Thyroid gland (tissue), 4 donors: ENCODE measurements at regions not wholly inside any gene's neighbourhood (a gene's known extent, or its start where the extent isn't known, plus 50 kb on each side); places are given as distances from the start of the nearest gene placed in this dataset.

Source experiments
- POLR2A ChIP-seq, 2 donors: fragments of 450-650 bp; IDR thresholded peaks; one replicate each; pipeline ENCODE4 v1.6.1; 2017; ENCODE audit warnings: antibody characterized with exemption in 2 of 2, mild to moderate bottlenecking in 2 of 2, moderate library complexity in 1 of 2
- TF ChIP-seq, protein P1 (sequence below), 6 experiments: fragments of 200-600 bp in 3 of 6; fragments of 450-650 bp in 3 of 6; sonication (generic) in 3 of 6; IDR thresholded peaks; one replicate each; pipeline ENCODE4 v1.5.1; 2016 to 2019; ENCODE audit warnings: antibody characterized with exemption in 6 of 6, mild to moderate bottlenecking in 2 of 6, inconsistent platforms in 1 of 6, moderate library complexity in 1 of 6

DNA sequence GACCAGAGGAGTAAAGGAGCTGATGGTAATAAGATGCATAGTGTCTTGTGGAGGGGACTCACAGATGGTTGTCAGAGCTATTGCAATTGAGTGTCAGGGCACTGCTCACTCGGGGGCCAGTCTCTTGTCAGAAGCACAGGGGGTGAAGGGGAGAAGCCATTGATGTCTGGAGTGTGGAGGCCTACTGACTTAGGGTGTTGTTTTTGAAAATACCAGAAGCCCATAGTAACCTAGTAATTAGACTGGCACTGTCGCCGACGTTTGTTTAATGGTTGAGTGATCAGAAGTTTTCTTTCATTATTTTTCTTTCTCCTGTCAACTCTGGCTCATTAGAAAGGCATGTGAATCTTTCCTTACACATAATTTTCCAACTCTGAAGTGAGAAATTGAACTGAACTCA, 151.6 kb upstream of the TENM4 start:
- TF ChIP-seq, protein P1, sequence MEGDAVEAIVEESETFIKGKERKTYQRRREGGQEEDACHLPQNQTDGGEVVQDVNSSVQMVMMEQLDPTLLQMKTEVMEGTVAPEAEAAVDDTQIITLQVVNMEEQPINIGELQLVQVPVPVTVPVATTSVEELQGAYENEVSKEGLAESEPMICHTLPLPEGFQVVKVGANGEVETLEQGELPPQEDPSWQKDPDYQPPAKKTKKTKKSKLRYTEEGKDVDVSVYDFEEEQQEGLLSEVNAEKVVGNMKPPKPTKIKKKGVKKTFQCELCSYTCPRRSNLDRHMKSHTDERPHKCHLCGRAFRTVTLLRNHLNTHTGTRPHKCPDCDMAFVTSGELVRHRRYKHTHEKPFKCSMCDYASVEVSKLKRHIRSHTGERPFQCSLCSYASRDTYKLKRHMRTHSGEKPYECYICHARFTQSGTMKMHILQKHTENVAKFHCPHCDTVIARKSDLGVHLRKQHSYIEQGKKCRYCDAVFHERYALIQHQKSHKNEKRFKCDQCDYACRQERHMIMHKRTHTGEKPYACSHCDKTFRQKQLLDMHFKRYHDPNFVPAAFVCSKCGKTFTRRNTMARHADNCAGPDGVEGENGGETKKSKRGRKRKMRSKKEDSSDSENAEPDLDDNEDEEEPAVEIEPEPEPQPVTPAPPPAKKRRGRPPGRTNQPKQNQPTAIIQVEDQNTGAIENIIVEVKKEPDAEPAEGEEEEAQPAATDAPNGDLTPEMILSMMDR (IDR thresholded peaks at IDR 0.05), result no peak
- TF ChIP-seq POLR2A (IDR thresholded peaks at IDR 0.05), result no peak
